ENCODE measurements at regions not wholly inside any gene's neighbourhood (a gene's known extent, or its start where the extent isn't known, plus 50 kb on each side); places are given as distances from the start of the nearest gene placed in this dataset.

GRCh38 chr3:10688548-10689172, 127.4 kb upstream of the SLC6A11 start:
- FAIRE-seq, result no peak
- TF ChIP-seq CTCF (optimal IDR thresholded peaks at IDR 0.05 in 1 of 3, IDR thresholded peaks at IDR 0.05 in 1 of 3, conservative IDR thresholded peaks at IDR 0.05 in 1 of 3; ENCODE audit: extremely low read depth in 1 of 3, insufficient read depth in 2 of 3, low read length in 3 of 3), result no peak
- no peak for TF ChIP-seq EZH2 (IDR thresholded peaks at IDR 0.05; ENCODE audit: low read length)
- peaks cover 15% of the 10 kb centered on the region for H3K27me3 ChIP-seq (ENCODE audit: control insufficient read depth, extremely low read depth, insufficient read depth, low read length)

DNA sequence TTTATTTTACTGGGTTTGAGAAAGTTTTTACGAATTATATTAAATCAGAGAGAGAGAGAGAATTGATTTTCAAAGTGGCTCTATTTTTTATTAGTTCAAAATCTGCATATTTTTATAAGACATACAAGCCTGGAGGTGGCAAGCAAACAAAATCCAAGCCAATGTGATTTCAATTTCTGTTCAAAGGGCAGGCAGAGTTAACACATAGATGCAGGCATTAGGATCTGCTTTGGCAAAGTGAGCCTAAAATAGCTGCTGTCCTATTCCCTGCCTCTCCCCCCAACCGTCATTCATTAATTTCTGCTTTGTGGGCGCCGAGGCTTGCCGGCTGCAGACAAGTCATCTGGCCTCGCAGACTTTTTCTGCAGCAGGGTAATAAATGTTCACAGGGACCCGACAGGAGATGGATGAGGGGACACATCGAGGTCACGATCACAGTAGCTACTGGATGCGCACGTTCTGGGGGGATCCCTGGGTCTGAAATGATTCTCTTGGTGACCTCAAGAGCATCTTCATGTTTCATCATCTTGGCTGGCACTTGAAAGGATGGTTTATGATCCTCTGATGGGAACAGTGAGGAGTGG, 123.9 kb upstream of the SLC6A11 start:
- H3K4me2 ChIP-seq (ENCODE audit: control insufficient read depth, extremely low read depth, insufficient read depth, low read depth, low read length), result no peak overlapping the region
- no peak for TF ChIP-seq EZH2 (IDR thresholded peaks at IDR 0.05; ENCODE audit: low read length)
- TF ChIP-seq CTCF (optimal IDR thresholded peaks at IDR 0.05 in 1 of 3, IDR thresholded peaks at IDR 0.05 in 1 of 3, conservative IDR thresholded peaks at IDR 0.05 in 1 of 3; ENCODE audit: extremely low read depth in 1 of 3, insufficient read depth in 2 of 3, low read length in 3 of 3), result no peak
- no peak overlapping the region for H3K4me3 ChIP-seq (ENCODE audit: control insufficient read depth in 2 of 3, extremely low read depth in 1 of 3, insufficient read depth in 2 of 3, low read depth in 1 of 3, low read length in 3 of 3)
- H2AFZ ChIP-seq (ENCODE audit: control insufficient read depth, low read length), result no peak overlapping the region
- H3K9ac ChIP-seq (ENCODE audit: control insufficient read depth, extremely low read depth, insufficient read depth, low read length), result no peak overlapping the region
- dilution Hi-C loops (cut with MboI; ENCODE audit: extremely low pct_ligation_motif_present, low sequenced_read_pairs), result no loop called here
- H3K27me3 ChIP-seq (ENCODE audit: control insufficient read depth, extremely low read depth, insufficient read depth, low read length), result peaks cover 17% of the 10 kb centered on the region
- no peaks in the 10 kb centered on the region for H3K4me1 ChIP-seq (ENCODE audit: control insufficient read depth, extremely low read depth, insufficient read depth, low read length)
- FAIRE-seq (no peak), DNase-seq (ENCODE audit: low read depth, low spot score) (no peak)
- no peaks in the 10 kb centered on the region for H3K36me3 ChIP-seq (ENCODE audit: control insufficient read depth in 2 of 2, extremely low read depth in 1 of 2, insufficient read depth in 2 of 2, low read length in 2 of 2)
- H3K9me3 ChIP-seq (ENCODE audit: control insufficient read depth, low read depth, low read length), result no peaks in the 10 kb centered on the region
- H3K79me2 ChIP-seq (ENCODE audit: control insufficient read depth, insufficient read depth, low read length), result no peaks in the 10 kb centered on the region
- no peaks in the 10 kb centered on the region for H4K20me1 ChIP-seq (ENCODE audit: control insufficient read depth, extremely low read depth, insufficient read depth, low read length)
- H3K27ac ChIP-seq (ENCODE audit: control insufficient read depth, insufficient read depth, low read length), result no peak overlapping the region
- no peaks in the 10 kb centered on the region for H3K9me1 ChIP-seq (ENCODE audit: control insufficient read depth, extremely low read depth, insufficient read depth, low read length)

More at GRCh38 chr3:10688548-10689172, 127.4 kb upstream of the SLC6A11 start:
- no peak overlapping the region for H3K4me2 ChIP-seq (ENCODE audit: control insufficient read depth, extremely low read depth, insufficient read depth, low read depth, low read length)
- no peak overlapping the region for H3K27ac ChIP-seq (ENCODE audit: control insufficient read depth, insufficient read depth, low read length)
- H2AFZ ChIP-seq (ENCODE audit: control insufficient read depth, low read length), result no peak overlapping the region
- no peaks in the 10 kb centered on the region for H3K9me1 ChIP-seq (ENCODE audit: control insufficient read depth, extremely low read depth, insufficient read depth, low read length)
- dilution Hi-C loops (cut with MboI; ENCODE audit: extremely low pct_ligation_motif_present, low sequenced_read_pairs), result no loop called here
- no peaks in the 10 kb centered on the region for H3K79me2 ChIP-seq (ENCODE audit: control insufficient read depth, insufficient read depth, low read length)
- no peaks in the 10 kb centered on the region for H4K20me1 ChIP-seq (ENCODE audit: control insufficient read depth, extremely low read depth, insufficient read depth, low read length)
- no peaks in the 10 kb centered on the region for H3K4me1 ChIP-seq (ENCODE audit: control insufficient read depth, extremely low read depth, insufficient read depth, low read length)
- H3K36me3 ChIP-seq (ENCODE audit: control insufficient read depth in 2 of 2, extremely low read depth in 1 of 2, insufficient read depth in 2 of 2, low read length in 2 of 2), result no peaks in the 10 kb centered on the region
- H3K9ac ChIP-seq (ENCODE audit: control insufficient read depth, extremely low read depth, insufficient read depth, low read length), result no peak overlapping the region
- H3K9me3 ChIP-seq (ENCODE audit: control insufficient read depth, low read depth, low read length), result no peaks in the 10 kb centered on the region
- DNase-seq (ENCODE audit: low read depth, low spot score), result no peak
- H3K4me3 ChIP-seq (ENCODE audit: control insufficient read depth in 2 of 3, extremely low read depth in 1 of 3, insufficient read depth in 2 of 3, low read depth in 1 of 3, low read length in 3 of 3), result no peak overlapping the region

Data from keratinocyte (primary cell).